ENCODE measurements at regions not wholly inside any gene's neighbourhood (a gene's known extent, or its start where the extent isn't known, plus 50 kb on each side); places are given as distances from the start of the nearest gene placed in this dataset.

DNA sequence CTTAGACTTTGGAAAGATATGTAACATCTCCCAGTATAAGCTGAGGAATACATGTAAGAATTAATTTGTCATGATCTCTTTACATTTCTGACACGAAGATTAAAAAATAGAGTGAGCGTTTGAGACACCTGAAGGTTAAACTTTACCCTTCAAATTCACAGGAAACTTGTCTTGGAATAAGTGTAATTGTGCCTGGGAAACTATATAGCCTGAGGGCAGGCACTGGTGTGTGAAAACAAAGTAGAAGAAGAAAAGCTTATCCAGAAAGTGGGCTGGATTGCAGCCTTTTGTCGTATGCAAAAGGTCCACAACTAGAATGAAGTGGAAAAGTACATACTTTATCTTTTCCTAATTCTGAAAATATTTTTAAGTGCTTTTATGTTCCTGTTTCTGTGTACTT, 275.7 kb upstream of the TCF21 start:
- intact Hi-C loops (cut with micrococcal nuclease) (no loop called here), dilution Hi-C loops (cut with MboI; ENCODE audit: extremely low pct_ligation_motif_present, low sequenced_read_pairs) (no loop called here)
- Histone ChIP-seq H3K36me3 (ENCODE audit: control insufficient read depth in 2 of 2, extremely low read depth in 1 of 2, insufficient read depth in 2 of 2, low read length in 2 of 2) (no peaks in the 10 kb centered on the region), H4K20me1 (replicated peaks; ENCODE audit: control insufficient read depth, extremely low read depth, insufficient read depth, low read length) (no peaks in the 10 kb centered on the region), H3K9me3 (replicated peaks; ENCODE audit: control insufficient read depth, insufficient read depth, low read length) (no peaks in the 10 kb centered on the region), H2AFZ (ENCODE audit: low read depth, low read length) (no peak overlapping the region), H3K4me3 (replicated peaks in 1 of 3; ENCODE audit: insufficient read depth in 1 of 3, low read depth in 1 of 3, low read length in 3 of 3) (no peak overlapping the region), H3K9me1 (replicated peaks; ENCODE audit: control insufficient read depth, extremely low read depth, insufficient read depth, low read length) (no peaks in the 10 kb centered on the region), H3K27me3 (ENCODE audit: control insufficient read depth in 2 of 2, insufficient read depth in 2 of 2, low read length in 2 of 2) (no peaks in the 10 kb centered on the region), H3K27ac (ENCODE audit: insufficient read depth, low read depth, low read length) (no peak overlapping the region), H3K79me2 (ENCODE audit: control insufficient read depth, insufficient read depth, low read length) (no peaks in the 10 kb centered on the region), H3K4me1 (ENCODE audit: control insufficient read depth, extremely low read depth, insufficient read depth, low read length) (peaks cover 5% of the 10 kb centered on the region), H3K4me2 (ENCODE audit: insufficient read depth, low read length) (no peak overlapping the region), H3K9ac (replicated peaks; ENCODE audit: extremely low read depth, insufficient read depth, low read length) (no peak overlapping the region)
- no TSS peak for BruUV-seq (replicated peaks)
- POLR2A ChIA-PET = no interaction called here
- FAIRE-seq (no peak), DNase-seq (ENCODE audit: low read depth, low spot score) (no peak)
- TF ChIP-seq, protein P1, sequence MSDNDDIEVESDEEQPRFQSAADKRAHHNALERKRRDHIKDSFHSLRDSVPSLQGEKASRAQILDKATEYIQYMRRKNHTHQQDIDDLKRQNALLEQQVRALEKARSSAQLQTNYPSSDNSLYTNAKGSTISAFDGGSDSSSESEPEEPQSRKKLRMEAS (IDR thresholded peaks at IDR 0.05; ENCODE audit: insufficient read depth, insufficient read length) = no peak
- TF ChIP-seq JUN (IDR thresholded peaks at IDR 0.05; ENCODE audit: borderline replicate concordance, insufficient read depth, insufficient read length, low read depth) (no peak), FOS (IDR thresholded peaks at IDR 0.05; ENCODE audit: borderline replicate concordance, insufficient read depth, low read length) (no peak), CTCF (IDR thresholded peaks at IDR 0.05; ENCODE audit: extremely low read depth in 1 of 2, insufficient read depth in 1 of 2, low read depth in 1 of 2, low read length in 2 of 2) (no peak), GATA2 (IDR thresholded peaks at IDR 0.05; ENCODE audit: insufficient read depth, insufficient read length, low read depth, low read length) (no peak), POLR2AphosphoS5 (IDR thresholded peaks at IDR 0.05; ENCODE audit: insufficient read depth, low read depth, low read length) (no peak), EZH2 (IDR thresholded peaks at IDR 0.05; ENCODE audit: borderline replicate concordance, low read depth, low read length, severe bottlenecking) (no peak), MYC (IDR thresholded peaks at IDR 0.05; ENCODE audit: low read depth, low read length) (no peak), POLR2A (IDR thresholded peaks at IDR 0.05; ENCODE audit: low read depth, low read length) (no peak)
- CTCF ChIA-PET = no interaction called here
